ENCODE measurements at regions not wholly inside any gene's neighbourhood (a gene's known extent, or its start where the extent isn't known, plus 50 kb on each side); places are given as distances from the start of the nearest gene placed in this dataset.

DNA sequence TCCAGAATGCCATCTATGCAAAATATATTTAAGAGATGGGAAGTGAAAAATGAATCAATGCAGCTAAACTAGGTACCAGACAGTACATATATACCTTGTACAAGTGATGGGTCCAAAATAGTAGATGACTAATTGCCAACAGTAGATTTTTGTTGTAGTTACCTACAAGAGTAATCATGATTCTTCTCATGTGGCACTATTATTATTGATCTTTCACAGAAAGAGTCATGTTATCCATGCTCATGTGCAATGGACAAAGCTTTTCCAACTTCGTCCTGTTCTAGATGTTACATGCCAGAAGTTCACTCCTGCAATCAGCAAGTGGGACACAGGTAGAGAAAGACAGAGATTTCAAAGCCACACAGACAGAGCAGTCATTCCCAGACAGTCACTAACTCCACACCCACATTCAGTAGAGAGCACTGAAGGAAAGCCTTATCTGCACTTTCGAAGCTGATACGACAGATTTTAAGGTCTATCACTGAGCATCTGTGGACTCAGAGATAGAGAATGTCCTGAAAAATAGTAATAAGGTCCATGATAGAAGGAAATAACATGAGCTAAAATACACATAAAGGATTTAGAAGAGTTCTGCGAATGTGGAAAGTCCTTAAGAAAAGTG is 101.6 kb upstream of the ITPRID2 start:
- WGBS (ENCODE audit: insufficient coverage, insufficient replicate concordance, low lambda C conversion rate, missing lambda C conversion rate), result 74% methylated on average over 4 of the region's 4 CpGs
- no peaks in the 10 kb centered on the region for H3K36me3 ChIP-seq (ENCODE audit: control insufficient read depth in 2 of 2, insufficient read depth in 2 of 2, low read length in 1 of 2)
- no peak overlapping the region for H3K4me3 ChIP-seq
- intact Hi-C loops (cut with micrococcal nuclease; ENCODE audit: unreplicated experiment) (no loop called here), in situ Hi-C loops (cut with MboI) (no loop called here)
- ChIA-PET RAD21 (ENCODE audit: unreplicated experiment) (interaction anchor here (1.3 kb wide), 1 partner anchor 75 kb away, joined by 3 read pairs; no protein-coding TSS in a partner anchor), POLR2A (no interaction called here), SMC1A (ENCODE audit: uncharacterized antibody, unreplicated experiment) (no interaction called here), CTCF (no interaction called here)
- no peak overlapping the region for H3K27ac ChIP-seq (ENCODE audit: control insufficient read depth, insufficient read depth)
- H3K4me2 ChIP-seq (ENCODE audit: control insufficient read depth, insufficient read depth), result no peak overlapping the region
- DNase-seq (ENCODE audit: low read depth, low spot score) (no peak), ATAC-seq (no peak), FAIRE-seq (no peak)
- no peak for TF ChIP-seq HCFC1 (IDR thresholded peaks at IDR 0.05; ENCODE audit: low read length)
- TF ChIP-seq RAD21 (IDR thresholded peaks at IDR 0.05; ENCODE audit: insufficient read depth, low read depth, low read length), result no peak
- TF ChIP-seq JUND (IDR thresholded peaks at IDR 0.05; ENCODE audit: low read depth, low read length), result no peak
- no peak for TF ChIP-seq ZNF622 (IDR thresholded peaks at IDR 0.05)
- TF ChIP-seq ASH2L (IDR thresholded peaks at IDR 0.05; ENCODE audit: borderline replicate concordance, low read depth), result no peak
- no peak for TF ChIP-seq POLR2A (IDR thresholded peaks at IDR 0.05; ENCODE audit: low read depth, low read length)
- no peak for TF ChIP-seq NFYA (IDR thresholded peaks at IDR 0.05; ENCODE audit: borderline replicate concordance, low read depth, low read length)
- TF ChIP-seq KDM1A (IDR thresholded peaks at IDR 0.05; ENCODE audit: borderline replicate concordance), result no peak
- no peak for TF ChIP-seq YBX1 (IDR thresholded peaks at IDR 0.05)
- no peak for TF ChIP-seq POU2F2 (IDR thresholded peaks at IDR 0.05; ENCODE audit: borderline replicate concordance, low read depth, low read length)
- no peak for TF ChIP-seq NBN (IDR thresholded peaks at IDR 0.05)
- TF ChIP-seq TCF7 (IDR thresholded peaks at IDR 0.05; ENCODE audit: borderline replicate concordance), result no peak
- TF ChIP-seq, protein P1, sequence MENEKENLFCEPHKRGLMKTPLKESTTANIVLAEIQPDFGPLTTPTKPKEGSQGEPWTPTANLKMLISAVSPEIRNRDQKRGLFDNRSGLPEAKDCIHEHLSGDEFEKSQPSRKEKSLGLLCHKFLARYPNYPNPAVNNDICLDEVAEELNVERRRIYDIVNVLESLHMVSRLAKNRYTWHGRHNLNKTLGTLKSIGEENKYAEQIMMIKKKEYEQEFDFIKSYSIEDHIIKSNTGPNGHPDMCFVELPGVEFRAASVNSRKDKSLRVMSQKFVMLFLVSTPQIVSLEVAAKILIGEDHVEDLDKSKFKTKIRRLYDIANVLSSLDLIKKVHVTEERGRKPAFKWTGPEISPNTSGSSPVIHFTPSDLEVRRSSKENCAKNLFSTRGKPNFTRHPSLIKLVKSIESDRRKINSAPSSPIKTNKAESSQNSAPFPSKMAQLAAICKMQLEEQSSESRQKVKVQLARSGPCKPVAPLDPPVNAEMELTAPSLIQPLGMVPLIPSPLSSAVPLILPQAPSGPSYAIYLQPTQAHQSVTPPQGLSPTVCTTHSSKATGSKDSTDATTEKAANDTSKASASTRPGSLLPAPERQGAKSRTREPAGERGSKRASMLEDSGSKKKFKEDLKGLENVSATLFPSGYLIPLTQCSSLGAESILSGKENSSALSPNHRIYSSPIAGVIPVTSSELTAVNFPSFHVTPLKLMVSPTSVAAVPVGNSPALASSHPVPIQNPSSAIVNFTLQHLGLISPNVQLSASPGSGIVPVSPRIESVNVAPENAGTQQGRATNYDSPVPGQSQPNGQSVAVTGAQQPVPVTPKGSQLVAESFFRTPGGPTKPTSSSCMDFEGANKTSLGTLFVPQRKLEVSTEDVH (IDR thresholded peaks at IDR 0.05; ENCODE audit: low read depth, partially characterized antibody), result no peak
- H3K4me1 ChIP-seq (ENCODE audit: control insufficient read depth, insufficient read depth, low read length), result no peaks in the 10 kb centered on the region
- no peaks in the 10 kb centered on the region for H3K79me2 ChIP-seq (ENCODE audit: control insufficient read depth, insufficient read depth, low read length)
- no peaks in the 10 kb centered on the region for H4K20me1 ChIP-seq (ENCODE audit: control insufficient read depth, insufficient read depth)
- no peak overlapping the region for H3K9ac ChIP-seq (ENCODE audit: control insufficient read depth, insufficient read depth, low read length)
- no peak overlapping the region for H2AFZ ChIP-seq (ENCODE audit: control insufficient read depth, low read depth, low read length)
- H3K27me3 ChIP-seq (replicated peaks in 1 of 2; ENCODE audit: control insufficient read depth in 2 of 2, insufficient read depth in 2 of 2, low read length in 1 of 2), result no peaks in the 10 kb centered on the region; a peak in 1 of 4 replicates
- no TSS peak for BruUV-seq (replicated peaks)
- no peaks in the 10 kb centered on the region for H3K9me3 ChIP-seq (replicated peaks; ENCODE audit: control insufficient read depth, insufficient read depth, low read length)

Measured in GM12878 (cell line).